Left lung (tissue), 4 donors: ENCODE measurements at regions not wholly inside any gene's neighbourhood (a gene's known extent, or its start where the extent isn't known, plus 50 kb on each side); places are given as distances from the start of the nearest gene placed in this dataset.

Experiments used
- ATAC-seq: fragments of 200-7000 bp; cut with Tn5 transposase; one replicate; pipeline ENCODE4 v1.9.1; 2020; ENCODE audit warnings: moderate library complexity
- DNase-seq, 4 donors: peaks; one replicate each; pipeline ENCODE4 v3.0.0-alpha.2; 2013 to 2020
- H3K27ac ChIP-seq, 2 donors: fragments of 200-600 bp; sonication (generic) in 1 of 2; one replicate each; pipeline versions ENCODE4 v1.5.0 to v1.8.0; 2020 to 2021
- H3K27me3 ChIP-seq, 2 donors: fragments of 200-600 bp; sonication (generic) in 1 of 2; one replicate each; pipeline versions ENCODE4 v1.5.0 to v1.8.0; 2020 to 2021
- H3K36me3 ChIP-seq, 2 donors: fragments of 200-600 bp; sonication (generic) in 1 of 2; one replicate each; pipeline versions ENCODE4 v1.5.0 to v1.8.0; 2020 to 2021
- H3K4me1 ChIP-seq, 2 donors: fragments of 200-600 bp; one replicate each; pipeline ENCODE4 v1.8.0; 2021
- H3K4me3 ChIP-seq, 2 donors: fragments of 200-600 bp; sonication (generic) in 1 of 2; one replicate each; pipeline versions ENCODE4 v1.5.0 to v1.8.0; 2020 to 2021; ENCODE audit warnings: mild to moderate bottlenecking in 1 of 2
- H3K9me3 ChIP-seq, 2 donors: fragments of 200-600 bp; sonication (generic) in 1 of 2; one replicate each; pipeline versions ENCODE4 v1.5.0 to v1.8.0; 2020 to 2021
- CTCF ChIP-seq, 2 donors: fragments of 200-600 bp; sonication (generic) in 1 of 2; IDR thresholded peaks; one replicate each; pipeline versions ENCODE4 v1.5.0 to v1.8.0; 2021; ENCODE audit warnings: antibody characterized with exemption in 2 of 2
- intact Hi-C, 2 donors: fragments of 100-400 bp; cut with DNase I; formaldehyde crosslinking; loops; one replicate each; pipeline versions ENCODE4 v1.11.2 to v1.14.2; 2022
- donor health status: DM: no; HTN: yes; CAD: no.
- donor health status: DM: no; HTN: no; CAD: no.

DNA sequence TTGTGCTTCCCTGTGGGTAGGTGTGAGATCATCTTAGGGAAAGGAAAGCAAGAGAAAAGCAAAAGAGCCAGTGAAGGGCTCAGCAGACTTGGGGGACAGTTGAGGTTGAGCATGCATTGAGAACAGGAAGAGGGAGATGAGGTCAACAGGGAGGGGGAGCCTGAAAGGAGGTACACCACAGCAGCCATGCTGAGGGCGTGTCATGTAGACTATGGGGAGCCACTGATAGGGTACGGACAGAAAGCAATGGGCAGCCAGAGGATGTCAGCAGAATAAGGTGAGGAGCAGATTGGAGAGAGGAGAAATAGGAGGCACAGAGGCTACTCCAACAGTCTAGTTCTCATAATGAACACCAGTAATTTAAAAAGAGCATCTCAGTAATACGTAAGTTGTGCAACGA, 351.1 kb upstream of the HTR1E start:
- H3K4me1 ChIP-seq, result no peaks in the 10 kb centered on the region
- no peak for ATAC-seq
- no peak overlapping the region for H3K27ac ChIP-seq

DNA sequence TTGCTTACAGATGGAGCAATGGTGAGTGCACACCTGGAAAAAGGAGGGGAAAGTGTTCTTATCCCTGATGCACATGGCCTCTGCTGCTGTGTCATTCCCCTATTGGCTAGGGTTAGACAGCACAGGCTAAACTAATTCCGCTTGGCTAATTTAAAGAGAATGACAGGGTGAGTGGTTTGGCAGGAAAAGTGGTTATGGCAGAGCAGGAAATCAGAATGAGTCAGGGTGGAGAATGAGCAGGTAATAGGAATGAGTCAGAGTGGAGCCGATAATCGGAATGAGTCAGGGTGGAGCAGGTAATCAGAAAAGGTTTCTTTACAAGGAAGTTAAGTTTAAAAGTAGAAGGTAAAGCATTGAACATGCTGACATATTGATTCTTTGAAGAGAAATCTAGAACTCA, 355.5 kb upstream of the HTR1E start:
- DNase-seq, result no peak

More for the DNA sequence above, 351.1 kb upstream of the HTR1E start:
- TF ChIP-seq CTCF (IDR thresholded peaks at IDR 0.05), result no peak
- intact Hi-C loops, result no loop called here
- Histone ChIP-seq H3K27me3 (no peaks in the 10 kb centered on the region), H3K9me3 (peaks cover 0 to 39% of the 10 kb centered on the region in 2 donors), H3K4me3 (no peak overlapping the region), H3K36me3 (no peaks in the 10 kb centered on the region)
- DNase-seq, result no peak

DNA sequence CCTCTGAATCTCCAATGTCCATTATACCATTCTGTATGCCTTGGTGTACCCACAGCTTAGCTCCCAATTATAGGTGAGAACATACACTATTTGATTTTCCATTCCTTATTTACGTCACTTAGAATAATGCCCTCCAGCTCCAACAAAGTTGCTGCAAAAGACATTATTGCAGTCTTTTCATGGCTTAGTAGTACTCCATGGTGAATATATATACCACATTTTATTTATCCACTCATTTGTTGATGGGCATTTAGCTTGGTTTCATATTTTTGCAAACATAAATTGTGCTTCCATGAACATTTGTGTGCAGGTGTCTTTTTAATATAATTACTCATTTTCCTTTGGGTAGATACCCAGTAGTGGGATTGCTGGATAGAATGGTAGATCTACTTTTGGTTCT, 374.1 kb upstream of the HTR1E start:
- Histone ChIP-seq H3K4me1 (no peaks in the 10 kb centered on the region), H3K4me3 (no peak overlapping the region), H3K9me3 (peaks cover 0 to 10% of the 10 kb centered on the region in 2 donors), H3K27me3 (no peaks in the 10 kb centered on the region), H3K27ac (no peak overlapping the region), H3K36me3 (no peaks in the 10 kb centered on the region)
- intact Hi-C loops, result no loop called here
- DNase-seq, result no peak
- no peak for ATAC-seq
- no peak for TF ChIP-seq CTCF (IDR thresholded peaks at IDR 0.05)

More for the DNA sequence above, 355.5 kb upstream of the HTR1E start:
- Histone ChIP-seq H3K4me1 (no peaks in the 10 kb centered on the region), H3K36me3 (no peaks in the 10 kb centered on the region), H3K9me3 (peaks cover 0 to 68% of the 10 kb centered on the region in 2 donors), H3K4me3 (no peak overlapping the region), H3K27me3 (no peaks in the 10 kb centered on the region), H3K27ac (no peak overlapping the region)
- no peak for ATAC-seq
- intact Hi-C loops, result no loop called here
- no peak for TF ChIP-seq CTCF (IDR thresholded peaks at IDR 0.05)

DNA sequence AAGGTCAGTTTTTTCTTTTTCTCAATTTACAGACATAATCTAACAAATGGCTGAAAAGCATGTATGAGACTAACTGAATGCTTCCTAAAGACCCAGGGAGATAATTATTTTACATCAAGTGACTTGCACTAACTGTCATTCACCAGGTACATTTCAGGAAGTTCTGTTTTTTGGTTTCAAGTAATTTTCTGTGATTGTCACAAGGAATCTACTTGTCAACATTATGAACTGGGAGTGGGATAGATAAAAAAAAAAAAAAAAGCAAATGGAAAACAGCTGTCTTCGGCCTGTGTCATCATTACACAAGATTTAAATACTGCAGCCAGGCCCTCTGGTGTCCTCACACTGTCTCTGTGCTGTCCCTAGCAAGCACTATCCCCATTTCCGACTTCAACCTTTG, 379.0 kb upstream of the HTR1E start:
- H3K4me3 ChIP-seq, result no peak overlapping the region
- no peak overlapping the region for H3K27ac ChIP-seq
- no peak for DNase-seq
- H3K4me1 ChIP-seq, result no peaks in the 10 kb centered on the region
- intact Hi-C loops, result no loop called here
- TF ChIP-seq CTCF (IDR thresholded peaks at IDR 0.05), result no peak
- H3K27me3 ChIP-seq, result no peaks in the 10 kb centered on the region
- no peaks in the 10 kb centered on the region for H3K36me3 ChIP-seq
- H3K9me3 ChIP-seq, result peaks cover 0 to 3% of the 10 kb centered on the region in 2 donors
- no peak for ATAC-seq

- ATAC-seq (no peak), DNase-seq (no peak)
- Histone ChIP-seq H3K27ac (no peak overlapping the region), H3K4me1 (no peaks in the 10 kb centered on the region), H3K4me3 (no peak overlapping the region), H3K27me3 (no peaks in the 10 kb centered on the region), H3K36me3 (no peaks in the 10 kb centered on the region), H3K9me3 (peaks cover 0 to 10% of the 10 kb centered on the region in 2 donors)
- intact Hi-C loops, result no loop called here
- TF ChIP-seq CTCF (IDR thresholded peaks at IDR 0.05), result no peak
Measured at GRCh38 chr6:86537292-86537861, 400.0 kb upstream of the HTR1E start.
